Cardiac muscle cell (in vitro differentiated cells and primary cell): ENCODE measurements at regions not wholly inside any gene's neighbourhood (a gene's known extent, or its start where the extent isn't known, plus 50 kb on each side); places are given as distances from the start of the nearest gene placed in this dataset.

ENCODE experiments used
- DNase-seq, 2 donors: peaks; one replicate each; pipeline versions ENCODE4 v3.0.0 to v3.0.0-alpha.2; 2010 to 2017; ENCODE audit warnings: low read depth in 1 of 2, low spot score in 1 of 2
- H3K27ac ChIP-seq: fragments of 200-600 bp; sonication (generic); 2 replicates; pipeline ENCODE4 v1.5.1; 2016
- H3K27me3 ChIP-seq: fragments of 200-600 bp; sonication (generic); 2 replicates; pipeline ENCODE4 v1.6.0; 2016; ENCODE audit warnings: control low read depth
- H3K36me3 ChIP-seq: fragments of 200-600 bp; sonication (generic); 2 replicates; pipeline ENCODE4 v1.5.1; 2016; ENCODE audit warnings: control low read depth
- H3K4me1 ChIP-seq: fragments of 200-600 bp; sonication (generic); 2 replicates; pipeline ENCODE4 v1.8.1; 2017; ENCODE audit warnings: low read depth, mild to moderate bottlenecking, mixed run types
- H3K4me3 ChIP-seq: fragments of 200-600 bp; sonication (generic); 2 replicates; pipeline ENCODE4 v1.5.1; 2016; ENCODE audit warnings: mild to moderate bottlenecking
- H3K9me3 ChIP-seq: fragments of 200-600 bp; sonication (generic); 2 replicates; pipeline ENCODE4 v1.5.1; 2017; ENCODE audit warnings: low read depth, mild to moderate bottlenecking, control low read depth
- CTCF ChIP-seq: IDR thresholded peaks from 2 replicates; pipeline ENCODE4 v1.5.1; 2012; ENCODE audit warnings: low read depth, mild to moderate bottlenecking, low read length

GRCh38 chr1:118828038-118828437 lies 160.1 kb downstream of the TBX15 start:
- Histone ChIP-seq H3K27ac (no peak overlapping the region), H3K4me1 (no peaks in the 10 kb centered on the region), H3K27me3 (no peaks in the 10 kb centered on the region), H3K36me3 (no peaks in the 10 kb centered on the region), H3K9me3 (no peaks in the 10 kb centered on the region), H3K4me3 (no peak overlapping the region)
- no peak for TF ChIP-seq CTCF
- DNase-seq, result no peak

- no peaks in the 10 kb centered on the region for H3K27me3 ChIP-seq
- no peak for TF ChIP-seq CTCF
- no peak overlapping the region for H3K4me3 ChIP-seq
- no peak overlapping the region for H3K27ac ChIP-seq
- DNase-seq, result no peak
- H3K9me3 ChIP-seq, result no peaks in the 10 kb centered on the region
- no peaks in the 10 kb centered on the region for H3K36me3 ChIP-seq
- H3K4me1 ChIP-seq, result no peaks in the 10 kb centered on the region
Measured at GRCh38 chr1:118827636-118828035, 160.5 kb downstream of the TBX15 start.

GRCh38 chr1:118827207-118827606 lies 160.9 kb downstream of the TBX15 start:
- H3K4me1 ChIP-seq, result no peaks in the 10 kb centered on the region
- no peaks in the 10 kb centered on the region for H3K27me3 ChIP-seq
- H3K27ac ChIP-seq, result no peak overlapping the region
- H3K36me3 ChIP-seq, result no peaks in the 10 kb centered on the region
- TF ChIP-seq CTCF, result no peak
- H3K9me3 ChIP-seq, result no peaks in the 10 kb centered on the region
- H3K4me3 ChIP-seq, result no peak overlapping the region
- DNase-seq, result no peak

GRCh38 chr1:118826669-118827068 lies 161.5 kb downstream of the TBX15 start:
- H3K9me3 ChIP-seq, result no peaks in the 10 kb centered on the region

GRCh38 chr1:118825619-118826018 lies 162.5 kb downstream of the TBX15 start:
- H3K4me3 ChIP-seq, result no peak overlapping the region
- H3K27me3 ChIP-seq, result no peaks in the 10 kb centered on the region
- TF ChIP-seq CTCF, result no peak
- no peaks in the 10 kb centered on the region for H3K9me3 ChIP-seq
- H3K27ac ChIP-seq, result no peak overlapping the region
- no peak for DNase-seq
- H3K4me1 ChIP-seq, result no peaks in the 10 kb centered on the region
- no peaks in the 10 kb centered on the region for H3K36me3 ChIP-seq

More at GRCh38 chr1:118826669-118827068, 161.5 kb downstream of the TBX15 start:
- no peak overlapping the region for H3K27ac ChIP-seq
- TF ChIP-seq CTCF, result no peak
- H3K4me3 ChIP-seq, result no peak overlapping the region
- no peaks in the 10 kb centered on the region for H3K36me3 ChIP-seq
- no peaks in the 10 kb centered on the region for H3K27me3 ChIP-seq
- H3K4me1 ChIP-seq, result no peaks in the 10 kb centered on the region
- no peak for DNase-seq

GRCh38 chr1:118821801-118822200 lies 166.3 kb downstream of the TBX15 start:
- Histone ChIP-seq H3K4me3 (no peak overlapping the region), H3K27ac (no peak overlapping the region), H3K27me3 (no peaks in the 10 kb centered on the region), H3K9me3 (no peaks in the 10 kb centered on the region), H3K4me1 (no peaks in the 10 kb centered on the region), H3K36me3 (no peaks in the 10 kb centered on the region)
- TF ChIP-seq CTCF, result no peak
- peak in 1 of 2 donors; percentile 16 for DNase-seq
